ENCODE measurements at regions not wholly inside any gene's neighbourhood (a gene's known extent, or its start where the extent isn't known, plus 50 kb on each side); places are given as distances from the start of the nearest gene placed in this dataset.

- TF ChIP-seq ATF4 (CRISPR knock-in tag; IDR thresholded peaks at IDR 0.05), result 0 out of 4 replicates have a peak, but pooled peaks of 1 of the 2 experiments have one; percentile 20
- TF ChIP-seq ZNF660 (CRISPR knock-in tag; IDR thresholded peaks at IDR 0.05; ENCODE audit: borderline replicate concordance, low read depth), result no peak
- 0 out of 2 replicates have a peak, but pooled peaks have one; percentile 21 for TF ChIP-seq EHMT2 (IDR thresholded peaks at IDR 0.05; ENCODE audit: borderline replicate concordance, low read depth, low read length)
- TF ChIP-seq POLR2G (IDR thresholded peaks at IDR 0.05; ENCODE audit: low read depth, low read length), result no peak
- TF ChIP-seq ZFAT (CRISPR knock-in tag; conservative IDR thresholded peaks at IDR 0.05), result no peak
- no peak for TF ChIP-seq KLF15 (CRISPR knock-in tag; IDR thresholded peaks at IDR 0.05; ENCODE audit: borderline replicate concordance)
- no peak for TF ChIP-seq ZNF784 (CRISPR knock-in tag; IDR thresholded peaks at IDR 0.05; ENCODE audit: borderline replicate concordance)
- TF ChIP-seq ZNF10 (CRISPR knock-in tag; IDR thresholded peaks at IDR 0.05; ENCODE audit: borderline replicate concordance, low read depth), result no peak
- no peak for TF ChIP-seq ZNF800 (CRISPR knock-in tag; IDR thresholded peaks at IDR 0.05)
- no peak for TF ChIP-seq SNRNP70 (IDR thresholded peaks at IDR 0.05; ENCODE audit: low read depth, low read length)
- no peak for TF ChIP-seq ZNF207 (IDR thresholded peaks at IDR 0.05; ENCODE audit: borderline replicate concordance)
- TF ChIP-seq ZNF362 (CRISPR knock-in tag; IDR thresholded peaks at IDR 0.05; ENCODE audit: borderline replicate concordance), result no peak
- no peak for TF ChIP-seq SSRP1 (CRISPR knock-in tag; IDR thresholded peaks at IDR 0.05)
- no peak for TF ChIP-seq KDM1A (CRISPR knock-in tag; IDR thresholded peaks at IDR 0.05)
- TF ChIP-seq MYC (CRISPR knock-in tag; IDR thresholded peaks at IDR 0.05; ENCODE audit: borderline replicate concordance), result no peak
- no peak for TF ChIP-seq RELA (CRISPR knock-in tag; IDR thresholded peaks at IDR 0.05)
- no peak for TF ChIP-seq ATF3 (CRISPR knock-in tag; IDR thresholded peaks at IDR 0.05)
- TF ChIP-seq ZBTB42 (CRISPR knock-in tag; IDR thresholded peaks at IDR 0.05), result no peak
- no peak for TF ChIP-seq RFXANK (CRISPR knock-in tag; IDR thresholded peaks at IDR 0.05)
- TF ChIP-seq DDIT3 (CRISPR knock-in tag; IDR thresholded peaks at IDR 0.05), result no peak
- no peak for TF ChIP-seq ZBTB39 (CRISPR knock-in tag; IDR thresholded peaks at IDR 0.05)
- TF ChIP-seq KDM6A (CRISPR knock-in tag; IDR thresholded peaks at IDR 0.05; ENCODE audit: low read depth), result 0 out of 2 replicates have a peak, but pooled peaks have one; percentile 47
Measured at GRCh38 chr14:38880643-38881524, 222.2 kb downstream of the SEC23A start (continued).

Data from HepG2 (cell line).